Erythroblast (primary cell): ENCODE measurements at regions not wholly inside any gene's neighbourhood (a gene's known extent, or its start where the extent isn't known, plus 50 kb on each side); places are given as distances from the start of the nearest gene placed in this dataset.

Experiments
- DNase-seq, 2 experiments: peaks; one replicate each; lab custom pipeline; 2025; lab: John Stamatoyannopoulos, UW
- GATA1 ChIP-seq: IDR thresholded peaks from 2 replicates; pipeline ENCODE4 v1.6.1; 2011; ENCODE audit warnings: low read depth, mild to moderate bottlenecking, control low read depth, low read length, moderate library complexity
- POLR2A ChIP-seq: IDR thresholded peaks from 2 replicates; pipeline ENCODE4 v1.6.1; 2011; ENCODE audit warnings: mild to moderate bottlenecking, low read length

DNA sequence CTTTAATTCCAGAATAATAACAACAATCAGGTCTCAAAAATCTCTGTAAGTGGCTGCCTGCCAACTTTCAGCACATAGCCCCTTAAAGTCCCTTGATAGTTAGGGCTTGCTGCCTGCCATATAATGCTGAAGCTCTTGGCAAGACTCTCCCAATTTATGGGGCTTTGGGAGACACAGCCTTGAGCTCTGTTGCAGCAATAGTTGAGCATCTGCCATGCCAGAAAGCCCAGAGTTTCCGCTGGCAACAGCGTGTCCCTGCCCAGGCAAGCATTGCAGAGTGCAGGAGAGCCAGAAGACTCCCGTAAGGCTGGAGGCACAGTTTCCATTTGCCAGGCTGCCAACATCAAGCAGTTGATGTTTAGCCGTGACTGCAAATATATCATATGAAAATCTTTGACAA lies 678.5 kb upstream of the NUDT12 start:
- no peak for TF ChIP-seq POLR2A
- DNase-seq = no peak

DNA sequence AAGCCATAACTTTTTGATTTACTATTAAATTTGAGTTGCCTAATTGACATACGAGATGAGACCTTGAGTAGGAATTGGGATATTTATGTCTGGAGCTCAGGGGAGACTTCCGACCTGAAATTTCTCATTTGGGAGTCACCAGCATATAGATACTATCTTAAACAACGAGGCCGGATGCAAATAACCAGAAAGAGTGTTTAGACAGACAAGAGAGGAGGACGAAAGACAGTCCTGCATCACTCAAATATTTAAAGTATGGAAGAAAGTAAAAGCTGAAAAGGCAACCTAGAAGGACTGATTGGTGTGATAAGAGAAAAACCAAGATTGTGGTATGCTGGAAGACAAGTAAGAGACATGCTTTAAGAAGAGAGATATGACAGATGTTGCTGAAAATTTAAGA lies 675.0 kb upstream of the NUDT12 start:
- TF ChIP-seq GATA1 (no peak), POLR2A (no peak)
- no peak for DNase-seq

DNA sequence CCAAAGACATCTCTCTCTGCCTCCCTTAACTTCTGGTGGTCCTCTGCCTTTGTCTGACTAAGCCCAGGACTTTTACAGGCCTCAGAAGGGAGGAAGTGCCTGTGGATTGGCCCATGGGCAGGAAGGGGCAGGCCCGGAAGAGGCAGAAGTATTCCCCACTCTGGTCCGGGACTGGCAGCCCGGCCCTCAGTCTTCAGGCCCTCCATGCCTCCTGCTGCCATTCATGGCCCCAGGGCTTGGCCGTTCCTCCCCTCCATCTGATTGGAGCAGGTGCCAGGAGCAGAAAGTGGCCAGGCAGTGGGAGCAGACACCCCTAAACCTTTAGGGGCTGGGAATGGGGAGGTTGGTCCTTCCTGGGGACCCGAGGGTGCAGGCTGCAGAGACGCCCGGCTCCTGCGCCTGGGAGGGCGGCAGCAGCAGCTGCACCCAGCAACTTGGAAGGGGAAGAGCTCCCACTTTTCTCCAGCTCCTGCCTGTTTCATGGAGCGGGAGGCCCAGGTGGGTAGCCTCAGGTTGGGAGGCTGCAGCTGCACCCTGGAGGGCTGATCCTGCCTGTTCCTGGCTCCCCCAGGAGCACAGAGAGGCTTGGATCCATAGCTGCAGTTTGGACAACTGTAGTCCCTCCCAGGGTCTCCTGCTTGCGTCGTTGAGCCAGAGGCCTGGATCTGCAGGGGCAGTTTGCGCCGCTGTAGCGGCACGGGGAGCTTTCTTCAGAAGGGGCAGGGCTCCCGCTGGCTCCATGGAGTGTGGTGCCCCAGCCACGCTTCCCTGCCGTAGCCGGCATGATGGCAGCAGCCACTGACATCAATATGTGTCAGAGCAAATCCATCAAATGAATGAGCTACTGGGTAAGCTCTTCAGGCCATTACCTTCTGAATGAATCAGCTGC lies 661.5 kb upstream of the NUDT12 start:
- DNase-seq = no peak
- no peak for TF ChIP-seq POLR2A
- TF ChIP-seq GATA1 = no peak

DNA sequence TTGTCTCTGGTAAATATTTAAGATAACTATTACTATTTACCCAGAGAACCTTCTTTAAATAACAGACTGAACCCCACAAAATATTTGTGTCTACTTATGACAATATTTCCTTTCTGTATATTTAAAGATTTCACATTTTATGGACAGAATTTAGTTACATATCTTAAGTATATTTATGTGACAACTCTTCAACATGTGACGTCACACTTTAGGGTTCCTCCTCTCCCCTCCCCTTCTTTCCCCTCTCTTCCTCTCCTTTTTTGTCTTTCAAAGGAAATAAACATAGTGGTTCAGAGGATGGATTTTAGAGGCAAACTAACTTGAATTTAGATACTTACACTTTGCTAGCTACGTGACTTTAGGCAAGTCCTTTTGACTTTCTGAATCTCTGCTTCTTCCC lies 655.6 kb upstream of the NUDT12 start:
- TF ChIP-seq GATA1 (no peak), POLR2A (no peak)
- DNase-seq = no peak

DNA sequence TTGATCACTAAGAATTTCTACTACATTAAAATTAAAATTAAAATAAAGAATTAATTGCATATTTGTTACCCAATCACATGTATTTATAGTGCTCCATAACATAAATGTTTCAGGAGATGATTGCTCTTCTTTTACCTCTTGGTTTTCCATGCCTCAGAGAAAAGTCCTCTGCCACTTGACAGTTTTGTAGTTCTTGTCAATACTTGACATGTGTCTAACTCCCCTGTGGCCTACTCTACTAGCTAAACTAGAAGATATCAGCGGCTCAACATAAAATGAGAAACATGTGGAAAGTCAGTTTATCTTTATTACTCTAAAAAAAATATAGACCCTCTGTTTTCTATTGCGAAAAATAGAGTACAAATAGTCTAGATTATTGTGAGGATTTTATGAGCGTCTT lies 650.6 kb upstream of the NUDT12 start:
- no peak for DNase-seq
- no peak for TF ChIP-seq POLR2A
- TF ChIP-seq GATA1 = no peak

DNA sequence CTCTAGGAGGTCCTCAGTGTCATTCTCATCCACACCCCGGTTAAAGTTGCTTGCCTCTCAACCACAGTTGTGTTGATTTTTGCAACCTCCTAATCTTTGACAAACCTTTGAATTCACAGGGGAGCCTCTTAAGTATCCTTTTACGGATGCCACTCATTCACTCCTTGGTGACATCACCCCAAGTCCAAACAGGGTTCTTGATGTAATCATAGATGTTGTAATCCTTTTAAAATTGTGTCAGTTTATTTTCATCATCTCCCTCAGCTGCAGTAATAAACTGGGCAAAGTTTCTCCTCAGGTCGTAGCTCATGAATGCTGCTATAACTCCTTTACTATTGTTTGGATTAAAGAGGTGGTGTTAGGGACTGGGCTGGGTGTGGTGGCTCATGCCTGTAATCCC lies 637.2 kb upstream of the NUDT12 start:
- TF ChIP-seq GATA1 (no peak), POLR2A (no peak)
- no peak for DNase-seq

- TF ChIP-seq POLR2A = no peak
- no peak for TF ChIP-seq GATA1
- no peak for DNase-seq
Observed at GRCh38 chr5:104198156-104198555, 635.6 kb upstream of the NUDT12 start.

- no peak for TF ChIP-seq POLR2A
- TF ChIP-seq GATA1 = no peak
- no peak for DNase-seq
Observed at GRCh38 chr5:104189909-104190308, 627.3 kb upstream of the NUDT12 start.

DNA sequence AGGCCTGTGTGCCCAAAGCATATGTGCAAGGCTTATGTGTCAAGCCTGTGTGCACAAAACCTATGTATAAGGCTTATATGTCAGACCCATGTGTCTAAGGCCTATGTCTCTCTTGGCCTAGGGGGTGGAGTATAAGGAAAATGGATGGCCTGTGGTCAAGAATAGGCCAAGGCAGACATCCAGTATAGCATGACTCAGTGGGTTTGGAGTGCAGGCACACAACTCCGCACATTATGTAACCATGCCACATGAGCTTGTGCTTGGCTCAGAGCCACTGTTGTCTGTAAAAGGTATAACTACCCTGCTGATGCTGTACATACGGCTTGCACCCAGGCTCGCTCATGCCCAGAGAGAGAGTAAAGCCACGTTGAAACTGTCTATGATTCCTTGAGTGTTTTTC lies 626.4 kb upstream of the NUDT12 start:
- TF ChIP-seq GATA1 (no peak), POLR2A (no peak)
- no peak for DNase-seq

GRCh38 chr5:104187656-104188055 lies 625.1 kb upstream of the NUDT12 start:
- TF ChIP-seq POLR2A (no peak), GATA1 (no peak)
- DNase-seq = no peak

DNA sequence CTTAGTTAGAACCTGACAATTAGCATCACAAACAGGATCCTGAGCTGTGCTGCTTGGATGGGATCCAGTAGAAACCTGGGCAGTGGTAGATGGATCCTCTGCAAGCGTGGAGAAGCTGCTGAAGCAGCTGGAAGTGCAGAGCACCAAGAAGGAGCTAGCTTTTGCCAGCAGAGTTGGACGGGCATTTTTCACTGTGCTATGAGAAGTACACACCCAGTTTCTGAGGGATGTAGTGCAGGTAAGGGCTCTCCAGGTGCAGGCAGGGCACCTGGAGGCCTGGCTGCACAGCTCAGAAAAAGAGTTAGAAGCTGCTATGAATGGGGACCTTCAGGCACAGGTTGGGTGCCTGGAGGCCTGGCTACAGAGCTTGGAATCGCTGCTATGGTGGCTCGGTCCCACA lies 623.9 kb upstream of the NUDT12 start:
- no peak for DNase-seq
- TF ChIP-seq POLR2A = no peak
- no peak for TF ChIP-seq GATA1

DNA sequence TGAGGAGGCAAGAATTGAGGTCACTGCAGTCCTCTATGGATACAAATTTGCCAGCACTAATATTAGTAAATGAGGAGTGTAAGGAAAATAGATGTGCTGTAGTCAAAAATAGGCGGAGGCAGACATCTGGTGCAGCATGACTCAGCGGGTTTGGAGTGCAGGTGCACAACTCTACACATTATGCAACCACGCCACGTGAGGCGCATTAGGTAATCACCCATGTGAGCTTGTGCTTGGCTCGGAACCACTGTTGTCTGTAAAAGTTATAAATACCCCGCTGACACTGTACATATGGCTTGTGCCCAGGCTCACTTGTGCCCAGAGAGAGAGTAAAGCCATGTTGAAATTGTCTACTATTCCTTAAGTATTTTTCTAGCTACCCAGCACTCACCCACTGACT lies 623.5 kb upstream of the NUDT12 start:
- DNase-seq = peak; percentile 13 to 30
- TF ChIP-seq POLR2A = no peak
- no peak for TF ChIP-seq GATA1

- no peak for DNase-seq
- TF ChIP-seq GATA1 = no peak
- no peak for TF ChIP-seq POLR2A
Observed at GRCh38 chr5:104184264-104184663, 621.7 kb upstream of the NUDT12 start.

DNA sequence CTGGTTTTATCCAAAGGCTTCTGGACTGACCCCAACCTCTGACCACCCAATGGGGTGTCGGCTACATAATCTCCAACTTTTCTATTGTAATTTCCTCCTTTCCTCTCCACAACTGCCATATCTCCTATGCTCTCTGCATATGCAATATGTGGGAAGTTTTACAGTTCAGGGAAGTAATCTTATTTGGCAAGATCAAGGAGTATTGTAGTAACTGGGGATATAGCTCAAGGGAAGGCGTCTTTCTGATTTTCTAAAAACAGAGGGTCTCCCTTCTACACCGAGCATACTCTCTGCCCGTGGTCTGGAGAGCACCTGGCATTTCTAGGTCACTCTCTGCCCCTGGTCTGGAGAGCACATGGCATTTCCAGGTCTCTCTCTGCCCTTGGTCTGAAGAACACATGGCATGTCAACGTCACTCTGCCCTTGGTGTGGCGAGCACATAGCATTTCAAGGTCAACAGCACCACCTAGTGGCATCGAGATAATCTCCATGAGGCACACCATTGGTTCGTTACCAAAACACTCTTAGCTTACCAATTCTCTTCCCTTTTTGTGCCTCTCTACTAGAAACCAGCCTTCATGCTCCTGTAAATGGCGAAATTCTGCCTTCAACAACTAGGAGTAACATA lies 616.4 kb upstream of the NUDT12 start:
- TF ChIP-seq POLR2A = no peak
- peak; percentile 41 to 57 for DNase-seq
